ENCODE measurements at regions not wholly inside any gene's neighbourhood (a gene's known extent, or its start where the extent isn't known, plus 50 kb on each side); places are given as distances from the start of the nearest gene placed in this dataset.

- Histone ChIP-seq H3K4me1 (ENCODE audit: control insufficient read depth, insufficient read depth, low read length) (no peaks in the 10 kb centered on the region), H2AFZ (ENCODE audit: control insufficient read depth, low read depth, low read length) (no peak overlapping the region), H3K9me3 (replicated peaks; ENCODE audit: control insufficient read depth, insufficient read depth, low read length) (no peaks in the 10 kb centered on the region), H3K79me2 (ENCODE audit: control insufficient read depth, insufficient read depth, low read length) (no peaks in the 10 kb centered on the region), H4K20me1 (ENCODE audit: control insufficient read depth, insufficient read depth) (no peaks in the 10 kb centered on the region), H3K4me2 (ENCODE audit: control insufficient read depth, insufficient read depth) (no peak overlapping the region), H3K9ac (ENCODE audit: control insufficient read depth, insufficient read depth, low read length) (no peak overlapping the region), H3K36me3 (ENCODE audit: control insufficient read depth in 2 of 2, insufficient read depth in 2 of 2, low read length in 1 of 2) (no peaks in the 10 kb centered on the region), H3K4me3 (no peak overlapping the region), H3K27me3 (replicated peaks in 1 of 2; ENCODE audit: control insufficient read depth in 2 of 2, insufficient read depth in 2 of 2, low read length in 1 of 2) (no peaks in the 10 kb centered on the region), H3K27ac (ENCODE audit: control insufficient read depth, insufficient read depth) (no peak overlapping the region)
- intact Hi-C loops (cut with micrococcal nuclease; ENCODE audit: unreplicated experiment): no loop called here
- RAD21 ChIA-PET (ENCODE audit: unreplicated experiment): no interaction called here
- CTCF ChIA-PET: no interaction called here
- no peak for ATAC-seq
- BruUV-seq (replicated peaks): no TSS peak
- POLR2A ChIA-PET: no interaction called here
- no peak for FAIRE-seq
- WGBS (ENCODE audit: insufficient coverage, insufficient replicate concordance, low lambda C conversion rate, missing lambda C conversion rate): 65% methylated on average over 2 of the region's 2 CpGs
- SMC1A ChIA-PET (ENCODE audit: uncharacterized antibody, unreplicated experiment): no interaction called here
- DNase-seq (ENCODE audit: low read depth, low spot score): no peak
- in situ Hi-C loops (cut with MboI): no loop called here
- no peak for TF ChIP-seq ZNF217 (IDR thresholded peaks at IDR 0.05)
- no peak for TF ChIP-seq SIX5 (IDR thresholded peaks at IDR 0.05; ENCODE audit: low read depth, low read length, severe bottlenecking)
- no peak for TF ChIP-seq SREBF2 (IDR thresholded peaks at IDR 0.05; ENCODE audit: low read length)
- TF ChIP-seq, protein P1, sequence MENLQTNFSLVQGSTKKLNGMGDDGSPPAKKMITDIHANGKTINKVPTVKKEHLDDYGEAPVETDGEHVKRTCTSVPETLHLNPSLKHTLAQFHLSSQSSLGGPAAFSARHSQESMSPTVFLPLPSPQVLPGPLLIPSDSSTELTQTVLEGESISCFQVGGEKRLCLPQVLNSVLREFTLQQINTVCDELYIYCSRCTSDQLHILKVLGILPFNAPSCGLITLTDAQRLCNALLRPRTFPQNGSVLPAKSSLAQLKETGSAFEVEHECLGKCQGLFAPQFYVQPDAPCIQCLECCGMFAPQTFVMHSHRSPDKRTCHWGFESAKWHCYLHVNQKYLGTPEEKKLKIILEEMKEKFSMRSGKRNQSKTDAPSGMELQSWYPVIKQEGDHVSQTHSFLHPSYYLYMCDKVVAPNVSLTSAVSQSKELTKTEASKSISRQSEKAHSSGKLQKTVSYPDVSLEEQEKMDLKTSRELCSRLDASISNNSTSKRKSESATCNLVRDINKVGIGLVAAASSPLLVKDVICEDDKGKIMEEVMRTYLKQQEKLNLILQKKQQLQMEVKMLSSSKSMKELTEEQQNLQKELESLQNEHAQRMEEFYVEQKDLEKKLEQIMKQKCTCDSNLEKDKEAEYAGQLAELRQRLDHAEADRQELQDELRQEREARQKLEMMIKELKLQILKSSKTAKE (IDR thresholded peaks at IDR 0.05; ENCODE audit: low read depth, poor library complexity, severe bottlenecking): no peak
- TF ChIP-seq, protein P2, sequence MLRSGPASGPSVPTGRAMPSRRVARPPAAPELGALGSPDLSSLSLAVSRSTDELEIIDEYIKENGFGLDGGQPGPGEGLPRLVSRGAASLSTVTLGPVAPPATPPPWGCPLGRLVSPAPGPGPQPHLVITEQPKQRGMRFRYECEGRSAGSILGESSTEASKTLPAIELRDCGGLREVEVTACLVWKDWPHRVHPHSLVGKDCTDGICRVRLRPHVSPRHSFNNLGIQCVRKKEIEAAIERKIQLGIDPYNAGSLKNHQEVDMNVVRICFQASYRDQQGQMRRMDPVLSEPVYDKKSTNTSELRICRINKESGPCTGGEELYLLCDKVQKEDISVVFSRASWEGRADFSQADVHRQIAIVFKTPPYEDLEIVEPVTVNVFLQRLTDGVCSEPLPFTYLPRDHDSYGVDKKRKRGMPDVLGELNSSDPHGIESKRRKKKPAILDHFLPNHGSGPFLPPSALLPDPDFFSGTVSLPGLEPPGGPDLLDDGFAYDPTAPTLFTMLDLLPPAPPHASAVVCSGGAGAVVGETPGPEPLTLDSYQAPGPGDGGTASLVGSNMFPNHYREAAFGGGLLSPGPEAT (IDR thresholded peaks at IDR 0.05; ENCODE audit: low read depth): no peak
- TF ChIP-seq CBX3 (IDR thresholded peaks at IDR 0.05; ENCODE audit: borderline replicate concordance, low read depth): no peak
- no peak for TF ChIP-seq JUND (IDR thresholded peaks at IDR 0.05; ENCODE audit: low read depth, low read length)
- no peak for TF ChIP-seq TAF1 (IDR thresholded peaks at IDR 0.05; ENCODE audit: borderline replicate concordance, low read depth, low read length)
- TF ChIP-seq ZNF384 (IDR thresholded peaks at IDR 0.05; ENCODE audit: borderline replicate concordance, low read depth, low read length): no peak
- TF ChIP-seq, protein P3, sequence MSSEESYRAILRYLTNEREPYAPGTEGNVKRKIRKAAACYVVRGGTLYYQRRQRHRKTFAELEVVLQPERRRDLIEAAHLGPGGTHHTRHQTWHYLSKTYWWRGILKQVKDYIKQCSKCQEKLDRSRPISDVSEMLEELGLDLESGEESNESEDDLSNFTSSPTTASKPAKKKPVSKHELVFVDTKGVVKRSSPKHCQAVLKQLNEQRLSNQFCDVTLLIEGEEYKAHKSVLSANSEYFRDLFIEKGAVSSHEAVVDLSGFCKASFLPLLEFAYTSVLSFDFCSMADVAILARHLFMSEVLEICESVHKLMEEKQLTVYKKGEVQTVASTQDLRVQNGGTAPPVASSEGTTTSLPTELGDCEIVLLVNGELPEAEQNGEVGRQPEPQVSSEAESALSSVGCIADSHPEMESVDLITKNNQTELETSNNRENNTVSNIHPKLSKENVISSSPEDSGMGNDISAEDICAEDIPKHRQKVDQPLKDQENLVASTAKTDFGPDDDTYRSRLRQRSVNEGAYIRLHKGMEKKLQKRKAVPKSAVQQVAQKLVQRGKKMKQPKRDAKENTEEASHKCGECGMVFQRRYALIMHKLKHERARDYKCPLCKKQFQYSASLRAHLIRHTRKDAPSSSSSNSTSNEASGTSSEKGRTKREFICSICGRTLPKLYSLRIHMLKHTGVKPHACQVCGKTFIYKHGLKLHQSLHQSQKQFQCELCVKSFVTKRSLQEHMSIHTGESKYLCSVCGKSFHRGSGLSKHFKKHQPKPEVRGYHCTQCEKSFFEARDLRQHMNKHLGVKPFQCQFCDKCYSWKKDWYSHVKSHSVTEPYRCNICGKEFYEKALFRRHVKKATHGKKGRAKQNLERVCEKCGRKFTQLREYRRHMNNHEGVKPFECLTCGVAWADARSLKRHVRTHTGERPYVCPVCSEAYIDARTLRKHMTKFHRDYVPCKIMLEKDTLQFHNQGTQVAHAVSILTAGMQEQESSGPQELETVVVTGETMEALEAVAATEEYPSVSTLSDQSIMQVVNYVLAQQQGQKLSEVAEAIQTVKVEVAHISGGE (CRISPR knock-in tag; IDR thresholded peaks at IDR 0.05): no peak
Observed at GRCh38 chr4:101655005-101655404, 135.5 kb upstream of the BANK1 start.
